HG03460 (cell line): ENCODE measurements at regions not wholly inside any gene's neighbourhood (a gene's known extent, or its start where the extent isn't known, plus 50 kb on each side); places are given as distances from the start of the nearest gene placed in this dataset.

ENCODE experiments used
- ATAC-seq: cut with Tn5 transposase; IDR thresholded peaks from one replicate; pipeline ENCODE4 v1.9.1; 2021; ENCODE audit not compliant: unreplicated experiment

DNA sequence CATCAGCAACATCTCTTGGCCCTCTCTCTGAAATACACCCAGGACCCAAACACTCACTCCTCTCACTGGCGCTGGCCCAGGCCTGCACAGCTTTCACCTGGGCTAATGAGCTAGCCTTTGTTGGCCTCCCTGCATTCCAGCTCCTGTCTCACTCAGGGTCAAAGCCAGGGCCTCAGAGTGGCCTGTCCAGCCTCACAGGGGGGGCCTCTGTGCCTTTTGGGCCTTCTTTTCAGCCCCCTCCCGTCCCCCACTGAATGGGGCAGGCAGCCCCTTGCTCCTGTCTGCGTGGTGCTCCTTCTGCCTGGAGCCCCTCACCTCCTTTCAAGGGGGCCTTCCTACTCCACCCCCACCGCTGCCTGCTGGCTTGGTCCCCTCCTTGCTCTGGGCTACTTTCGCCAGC, 59.0 kb upstream of the PRR23E start:
- no peak for ATAC-seq

DNA sequence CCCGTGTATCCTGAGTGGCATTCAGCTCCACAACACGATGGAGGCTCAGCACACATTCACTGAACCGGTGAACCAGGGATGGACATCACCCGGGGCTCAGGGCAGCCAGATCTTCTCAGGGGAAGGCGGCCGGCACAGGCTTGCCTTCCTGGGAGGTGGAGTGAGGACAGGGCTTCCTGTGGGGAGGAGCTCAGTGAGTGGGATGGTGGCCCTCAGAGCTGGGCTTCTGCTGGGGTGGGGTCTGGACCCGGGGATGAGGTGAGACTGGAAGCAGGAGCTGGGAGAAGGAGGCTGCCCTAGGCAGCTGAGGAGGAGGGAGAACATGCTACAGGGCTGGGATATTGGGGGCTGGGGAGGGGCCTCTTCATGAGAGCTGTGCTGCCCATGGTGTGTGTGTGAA, 58.5 kb upstream of the PRR23E start:
- no peak for ATAC-seq

GRCh38 chr3:127134887-127135240, 58.1 kb upstream of the PRR23E start:
- no peak for ATAC-seq

DNA sequence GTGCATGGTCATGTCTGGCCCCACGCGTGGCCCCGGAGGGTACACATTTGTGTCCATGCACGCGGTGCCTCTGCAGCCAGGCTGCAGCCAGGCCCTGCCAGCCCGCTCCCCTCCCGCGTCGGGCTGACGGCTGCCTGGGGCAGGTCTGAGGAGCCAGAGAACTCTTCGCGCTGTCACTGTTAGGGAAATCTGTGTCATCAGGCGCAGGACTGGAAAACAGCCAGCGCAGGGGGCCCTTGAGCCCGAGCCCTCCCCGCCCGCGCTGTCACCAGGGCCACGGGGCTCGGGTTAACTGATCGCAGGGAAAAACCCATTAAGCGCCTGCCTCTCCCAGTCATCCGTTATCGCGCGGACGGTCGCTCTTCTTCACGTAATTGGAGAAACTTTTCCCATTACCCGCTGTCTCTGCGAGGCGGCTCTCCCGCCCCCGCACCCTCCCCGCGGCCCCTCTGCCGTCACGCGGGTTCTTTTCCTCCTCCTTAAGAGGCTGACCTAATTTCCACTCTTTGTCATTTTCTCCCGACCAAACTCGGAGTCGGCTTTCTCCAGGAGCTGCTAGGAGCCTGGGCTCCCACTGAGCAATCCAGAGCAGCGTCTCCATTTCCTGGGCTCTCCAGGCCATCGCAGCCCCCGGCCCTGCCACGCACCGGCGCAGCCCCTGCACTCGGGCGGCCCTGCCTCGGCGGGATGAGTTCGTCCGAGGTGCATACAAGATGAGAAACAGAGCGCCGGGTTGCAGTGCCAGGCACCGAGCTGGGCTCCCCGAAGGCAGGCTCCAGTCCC, 57.5 kb upstream of the PRR23E start:
- no peak for ATAC-seq

DNA sequence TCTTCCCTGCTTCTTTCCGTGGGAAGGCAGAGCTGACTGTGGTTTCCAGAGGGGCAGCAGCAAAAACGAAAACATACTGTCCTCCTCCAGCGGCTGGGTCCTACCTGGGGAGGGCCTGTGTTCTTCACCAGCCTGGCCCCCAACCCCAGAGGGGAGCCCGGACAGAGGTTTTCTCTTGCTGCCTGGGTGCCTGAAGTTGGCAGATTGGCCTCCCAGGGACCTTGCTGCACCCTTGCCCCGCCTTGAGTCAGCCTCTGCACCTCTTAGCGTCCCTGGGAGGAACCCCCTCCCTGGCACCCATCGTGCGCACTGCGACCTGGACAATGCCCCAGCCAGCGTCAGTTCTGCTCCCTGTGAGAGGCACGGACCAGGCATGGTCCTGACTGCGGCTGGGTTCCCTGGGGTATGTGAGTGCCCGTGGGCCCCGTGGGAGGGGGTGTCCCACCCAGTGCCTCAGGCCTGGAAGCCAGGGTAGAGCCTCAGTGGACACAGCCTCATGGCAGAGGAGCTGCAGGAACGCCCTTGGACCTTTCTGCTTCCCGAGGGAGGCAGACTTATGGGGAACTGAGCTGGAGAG, 56.8 kb upstream of the PRR23E start:
- no peak for ATAC-seq

- no peak for ATAC-seq
Measured at GRCh38 chr3:127136706-127137105, 56.2 kb upstream of the PRR23E start.

GRCh38 chr3:127137113-127137512, 55.8 kb upstream of the PRR23E start:
- ATAC-seq, result no peak

DNA sequence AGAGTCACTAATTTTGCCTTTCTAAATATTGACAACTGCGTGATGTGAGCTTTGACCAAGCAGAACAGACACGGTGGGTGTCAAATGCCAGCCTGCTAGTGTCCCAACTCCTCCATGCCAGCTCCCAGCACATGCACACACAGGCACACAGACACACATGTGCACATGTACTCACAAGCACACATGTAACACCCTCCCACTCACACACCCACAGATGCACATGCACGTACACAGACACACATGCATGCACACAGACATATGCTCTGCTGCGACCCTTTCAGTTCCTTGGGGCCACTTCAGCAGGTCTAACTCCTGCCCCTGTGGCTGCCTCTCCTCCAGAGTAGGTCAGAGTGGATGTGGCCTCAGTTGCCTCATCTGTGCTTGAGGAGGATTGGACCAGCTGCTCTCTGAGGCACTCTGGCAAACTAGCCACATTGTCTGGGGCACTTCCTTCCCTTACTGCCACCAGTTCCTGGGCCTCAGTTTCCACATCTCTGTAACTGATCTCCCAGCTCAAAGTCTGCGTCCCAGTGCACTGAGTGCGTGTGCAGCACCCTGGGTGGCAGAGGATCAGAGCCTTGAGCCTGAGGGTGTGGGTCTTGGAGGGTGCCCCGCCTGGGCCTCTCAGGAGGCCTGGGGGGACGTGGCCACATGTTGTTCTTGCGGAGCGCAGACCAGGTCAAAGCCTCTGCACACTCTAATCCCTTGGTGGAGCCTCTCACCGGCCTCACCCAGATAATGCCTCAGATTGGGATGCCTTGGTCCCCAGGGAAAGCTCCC, 55.0 kb upstream of the PRR23E start:
- no peak for ATAC-seq

DNA sequence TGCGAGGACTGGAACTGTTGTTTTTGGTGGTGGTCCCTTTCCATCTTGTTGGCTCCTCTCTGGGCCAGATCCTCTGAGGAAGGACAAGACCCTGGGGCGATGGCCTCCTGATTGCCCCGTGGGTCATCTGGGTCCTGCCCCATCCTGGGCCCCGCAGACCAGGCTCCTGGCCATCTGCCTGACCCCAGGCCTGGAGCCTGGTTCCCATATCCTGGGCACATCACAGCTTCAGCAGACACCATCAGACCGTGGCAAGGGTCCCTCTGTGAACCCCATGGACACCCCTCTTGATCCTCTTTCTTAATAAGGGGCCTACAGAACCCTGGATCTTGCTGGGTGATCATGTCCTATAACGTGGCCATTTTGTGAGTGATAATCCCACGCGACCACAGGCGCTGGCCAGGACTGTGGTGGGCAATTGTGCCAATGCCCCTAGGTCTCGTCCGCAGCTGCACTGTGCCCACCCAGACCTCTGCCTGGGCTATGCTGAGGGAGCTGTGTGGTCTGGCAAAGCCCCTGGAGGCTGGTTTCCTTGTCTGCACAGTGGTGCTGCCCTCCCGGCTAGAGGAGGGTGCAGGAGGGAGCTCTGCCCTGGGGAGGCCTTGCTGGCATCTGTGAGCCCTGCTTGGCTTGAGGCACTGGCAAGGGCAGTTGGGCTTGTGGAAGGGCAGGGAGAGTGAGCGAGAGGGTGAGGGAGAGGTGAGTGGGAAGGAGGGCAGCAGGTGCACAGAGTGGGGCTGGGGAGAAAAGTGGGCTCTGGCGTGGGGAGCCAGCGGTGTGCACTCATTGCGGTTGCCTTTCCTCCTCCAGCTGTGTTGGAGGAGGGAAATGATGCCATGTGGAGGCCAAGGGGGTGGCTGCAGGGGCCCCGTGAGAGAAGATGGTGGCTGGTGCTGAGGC, 53.1 kb upstream of the PRR23E start:
- ATAC-seq, result no peak

DNA sequence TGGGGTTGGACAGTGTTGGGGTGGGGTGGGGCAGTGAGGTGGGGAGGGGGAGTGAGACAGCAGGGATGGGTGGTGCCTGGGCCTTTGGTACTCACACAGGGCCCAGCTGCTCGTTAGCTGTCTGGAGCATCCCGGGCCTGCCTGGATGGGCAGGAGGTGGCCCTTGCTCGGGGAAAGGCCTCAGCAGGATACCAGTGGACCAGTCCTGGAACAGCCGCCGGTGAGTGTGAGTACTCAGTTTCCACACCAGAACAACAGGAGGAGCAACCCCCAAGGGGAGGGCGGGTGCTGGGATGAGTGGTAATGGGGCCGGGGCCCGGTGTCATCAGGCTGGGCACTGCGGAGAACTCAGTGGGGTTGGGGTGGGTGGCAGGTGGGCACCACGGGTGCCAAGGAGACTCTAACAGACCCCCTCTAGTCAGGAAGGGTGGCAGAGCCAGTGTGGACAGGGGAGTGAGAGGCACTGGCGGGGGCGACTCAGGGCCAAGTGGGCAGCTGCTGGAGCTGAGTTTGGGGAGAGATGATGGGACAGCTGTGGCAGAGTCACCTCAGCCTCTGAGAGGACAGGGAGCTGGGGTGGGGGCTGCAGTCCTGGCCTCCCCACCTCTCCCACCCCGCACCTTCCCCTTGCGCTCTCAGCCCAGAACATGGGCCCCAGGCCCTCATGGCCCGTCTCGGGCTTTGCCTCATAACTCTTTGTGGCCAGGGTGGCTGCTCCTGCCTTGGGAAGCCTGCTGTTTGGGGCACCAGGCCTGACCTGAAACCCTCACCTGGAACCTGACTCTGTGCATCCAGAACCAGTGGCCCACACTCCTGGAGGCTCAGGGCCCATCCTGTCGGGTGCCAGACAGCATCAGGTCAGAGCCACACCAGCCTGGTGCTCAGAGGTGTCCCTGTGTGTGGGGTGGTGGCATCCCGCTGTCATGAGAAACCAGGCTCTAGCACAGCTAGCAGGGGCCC, 52.1 kb upstream of the PRR23E start:
- ATAC-seq, result no peak

DNA sequence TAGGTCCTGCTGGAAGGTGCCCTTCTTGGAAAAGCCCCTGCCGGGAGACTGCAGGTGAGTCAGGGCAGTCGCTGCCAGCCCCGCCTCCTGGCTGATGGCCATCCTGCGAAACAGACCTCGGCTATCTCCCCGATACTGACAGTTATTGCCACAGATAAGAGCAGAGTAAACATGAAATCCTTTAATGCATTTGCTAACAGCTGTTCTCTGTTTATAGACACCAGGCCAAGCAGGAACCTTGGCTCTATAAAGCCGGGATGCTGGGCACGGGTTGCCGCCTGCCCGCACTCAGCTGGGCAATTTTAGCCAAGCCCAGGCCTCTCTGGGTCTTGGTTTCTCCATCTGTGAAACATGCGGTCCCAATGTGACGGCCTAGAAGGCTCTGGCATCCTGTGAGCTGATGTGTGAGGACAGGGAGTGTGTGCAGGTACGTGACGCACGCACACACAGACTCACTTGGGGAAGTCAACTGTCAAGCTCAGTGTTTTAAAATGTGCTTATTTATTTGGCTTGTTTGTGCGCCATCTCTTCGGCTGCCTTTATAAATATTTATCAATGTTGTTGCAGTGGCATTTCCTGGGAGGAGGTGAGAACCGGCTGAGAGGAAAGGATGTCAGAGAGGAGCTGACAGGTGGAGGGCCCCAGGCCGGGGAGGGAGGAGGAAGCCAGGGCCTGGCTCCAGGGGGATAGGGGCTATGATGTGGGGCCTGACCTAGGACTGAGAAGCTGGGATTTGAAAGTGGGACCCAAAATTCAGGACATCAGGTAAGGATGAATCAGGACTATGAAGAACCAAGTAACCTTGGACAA, 50.8 kb upstream of the PRR23E start:
- ATAC-seq, result no peak
